HS-27A (cell line): ENCODE measurements at regions not wholly inside any gene's neighbourhood (a gene's known extent, or its start where the extent isn't known, plus 50 kb on each side); places are given as distances from the start of the nearest gene placed in this dataset.
"Not testable (repeated sequence)": the region's sequence is repeated elsewhere in the genome, so short reads cannot be mapped to it uniquely, and the experiment has no call there.

Source experiments
- DNase-seq: peaks from one replicate; pipeline ENCODE4 v3.0.0-alpha.2; 2012; ENCODE audit warnings: low read depth, missing footprints

- DNase-seq: no peak
Observed at GRCh38 chr3:140752499-140752898, 74.6 kb downstream of the TRIM42 start.

- DNase-seq: no peak
Observed at GRCh38 chr3:140753865-140754754, 76.2 kb downstream of the TRIM42 start.

GRCh38 chr3:140754936-140755335 lies 77.1 kb downstream of the TRIM42 start:
- no peak for DNase-seq

- DNase-seq: no peak
Observed at GRCh38 chr3:140756240-140757016, 78.6 kb downstream of the TRIM42 start.

GRCh38 chr3:140758791-140759444 lies 81.1 kb downstream of the TRIM42 start:
- no peak for DNase-seq

GRCh38 chr3:140760324-140761075 lies 82.6 kb downstream of the TRIM42 start:
- no peak for DNase-seq

GRCh38 chr3:140761076-140761639 lies 83.3 kb downstream of the TRIM42 start:
- no peak for DNase-seq

GRCh38 chr3:140762746-140763145 lies 84.9 kb downstream of the TRIM42 start:
- DNase-seq: no peak

- DNase-seq: no peak
Observed at GRCh38 chr3:140763532-140763931, 85.7 kb downstream of the TRIM42 start.

GRCh38 chr3:140765246-140765645 lies 87.4 kb downstream of the TRIM42 start:
- DNase-seq: no peak

- DNase-seq: no peak
Observed at GRCh38 chr3:140766465-140766864, 88.6 kb downstream of the TRIM42 start.

- DNase-seq: no peak
Observed at GRCh38 chr3:140767566-140767965, 89.7 kb downstream of the TRIM42 start.

GRCh38 chr3:140768941-140769340 lies 91.1 kb downstream of the TRIM42 start:
- no peak for DNase-seq

GRCh38 chr3:140769951-140770350 lies 92.1 kb downstream of the TRIM42 start:
- DNase-seq: no peak

DNA sequence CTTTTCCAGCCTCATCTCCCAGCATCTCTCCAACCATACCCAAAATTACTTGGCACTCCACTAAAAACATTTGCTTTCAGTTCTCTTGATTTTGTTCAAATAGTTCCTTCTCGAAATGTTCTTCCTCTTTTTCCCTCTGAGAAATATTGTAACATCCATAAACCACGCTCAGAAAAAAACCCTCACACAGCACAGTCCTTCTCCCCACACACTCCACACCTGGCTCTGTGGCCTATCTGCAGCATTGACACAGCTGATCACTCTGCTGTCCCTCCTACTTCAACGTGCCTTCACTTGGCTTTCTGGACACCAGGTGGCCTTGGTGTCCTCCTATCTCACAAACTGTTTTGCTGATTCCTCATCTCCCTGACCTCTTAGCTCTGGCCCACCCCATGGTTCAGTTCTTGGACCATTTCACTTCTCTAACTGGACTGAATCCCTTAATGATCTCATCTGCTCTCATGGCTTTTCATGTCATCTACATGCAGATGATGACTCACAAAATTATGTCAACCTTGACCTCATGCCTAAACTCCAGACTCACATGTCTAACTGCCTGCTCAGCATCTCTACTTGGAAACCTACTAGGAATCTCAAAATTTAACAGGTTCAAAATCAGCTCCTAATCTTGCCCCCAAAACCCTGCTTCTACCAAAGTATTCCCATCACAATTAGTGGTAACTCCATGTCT lies 93.3 kb downstream of the TRIM42 start:
- no peak for DNase-seq

GRCh38 chr3:140777631-140778233 lies 99.9 kb downstream of the TRIM42 start:
- DNase-seq: no peak

- DNase-seq: no peak
Observed at GRCh38 chr3:140791368-140791767, 113.5 kb downstream of the TRIM42 start.

DNA sequence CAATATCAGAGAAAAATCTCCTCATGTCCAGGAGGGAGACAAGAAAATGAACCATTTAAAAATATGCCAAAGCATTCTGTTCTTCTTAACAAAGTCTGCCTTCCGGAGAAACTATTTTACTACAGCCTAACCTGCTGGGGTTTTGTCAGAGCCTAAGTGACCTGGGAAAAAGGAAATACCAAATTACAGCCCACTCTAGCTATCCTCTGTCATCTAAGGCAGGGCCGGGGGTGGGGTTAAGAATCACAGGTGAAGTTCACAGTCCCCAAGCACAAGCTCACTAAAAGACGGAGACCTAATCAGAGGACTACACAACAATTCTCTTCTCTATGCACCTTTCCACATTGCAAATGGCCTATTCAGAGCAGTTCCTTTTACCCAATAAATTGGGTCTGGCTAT lies 116.6 kb downstream of the TRIM42 start:
- no peak for DNase-seq

DNA sequence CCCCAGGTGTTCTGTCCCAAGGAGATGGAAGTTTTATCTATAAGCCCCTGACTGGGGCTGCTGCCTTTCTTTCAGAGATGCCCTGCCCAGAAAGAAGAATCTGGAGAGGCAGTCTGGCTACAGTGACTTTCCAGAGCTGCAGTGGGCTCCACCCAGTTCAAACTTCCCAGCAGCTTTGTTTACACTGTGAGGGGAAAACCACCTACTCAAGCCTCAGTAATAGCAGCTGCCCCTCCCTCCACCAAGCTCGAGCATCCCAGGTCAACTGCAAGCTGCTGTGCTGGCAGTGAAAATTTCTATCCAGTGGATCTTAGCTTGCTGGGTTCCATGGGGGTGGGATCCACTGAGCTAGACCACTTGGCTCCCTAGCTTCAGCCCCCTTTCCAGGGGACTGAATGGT lies 125.0 kb downstream of the TRIM42 start:
- not testable (repeated sequence) for DNase-seq

GRCh38 chr3:140809316-140809715 lies 131.5 kb downstream of the TRIM42 start:
- no peak for DNase-seq
